BLaER1 (cell line): ENCODE measurements at regions not wholly inside any gene's neighbourhood (a gene's known extent, or its start where the extent isn't known, plus 50 kb on each side); places are given as distances from the start of the nearest gene placed in this dataset.
"Not testable (repeated sequence)": the region's sequence is repeated elsewhere in the genome, so short reads cannot be mapped to it uniquely, and the experiment has no call there.

Source experiments
- H3K27ac ChIP-seq: shearing (Covaris generic); formaldehyde crosslinking; 2 replicates; pipeline ENCODE4 v1.8.1; 2022
- H3K27me3 ChIP-seq: shearing (Covaris generic); formaldehyde crosslinking; 2 replicates; pipeline ENCODE4 v1.8.1; 2022
- H3K36me3 ChIP-seq: shearing (Covaris generic); formaldehyde crosslinking; 2 replicates; pipeline ENCODE4 v1.8.1; 2022
- H3K4me1 ChIP-seq: shearing (Covaris generic); formaldehyde crosslinking; 2 replicates; pipeline ENCODE4 v1.8.1; 2022
- H3K4me2 ChIP-seq: shearing (Covaris generic); formaldehyde crosslinking; 2 replicates; pipeline ENCODE4 v1.8.1; 2022
- H3K4me3 ChIP-seq: shearing (Covaris generic); formaldehyde crosslinking; 2 replicates; pipeline ENCODE4 v1.8.1; 2022
- H3K9ac ChIP-seq: shearing (Covaris generic); formaldehyde crosslinking; 2 replicates; pipeline ENCODE4 v1.8.1; 2022
- H3K9me3 ChIP-seq: shearing (Covaris generic); formaldehyde crosslinking; 2 replicates; pipeline ENCODE4 v1.8.1; 2022
- H4K20me1 ChIP-seq: shearing (Covaris generic); formaldehyde crosslinking; 2 replicates; pipeline ENCODE4 v1.8.1; 2022
- Cebpa-rat ChIP-seq: shearing (Covaris generic); IDR thresholded peaks from 2 replicates; pipeline ENCODE4 v1.8.1; 2022

GRCh38 chr2:126288362-126288761 lies 367.6 kb upstream of the GYPC start:
- no peak overlapping the region for H3K27ac ChIP-seq
- H3K4me3 ChIP-seq: no peak overlapping the region
- no peaks in the 10 kb centered on the region for H3K36me3 ChIP-seq
- H3K4me2 ChIP-seq: no peak overlapping the region
- H4K20me1 ChIP-seq: no peaks in the 10 kb centered on the region
- no peak for TF ChIP-seq Cebpa-rat
- H3K9ac ChIP-seq: no peak overlapping the region
- H3K4me1 ChIP-seq: no peaks in the 10 kb centered on the region
- no peaks in the 10 kb centered on the region for H3K9me3 ChIP-seq
- H3K27me3 ChIP-seq: no peaks in the 10 kb centered on the region

- H4K20me1 ChIP-seq, H3K27ac ChIP-seq, H3K9me3 ChIP-seq, H3K36me3 ChIP-seq, H3K4me2 ChIP-seq, H3K9ac ChIP-seq, H3K27me3 ChIP-seq, H3K4me1 ChIP-seq, H3K4me3 ChIP-seq: not testable (repeated sequence)
These were observed 362.0 kb upstream of the GYPC start for GRCh38 chr2:126293962-126294361.

GRCh38 chr2:126299469-126299976 lies 356.4 kb upstream of the GYPC start:
- no peaks in the 10 kb centered on the region for H3K4me1 ChIP-seq
- no peaks in the 10 kb centered on the region for H3K36me3 ChIP-seq
- no peaks in the 10 kb centered on the region for H3K27me3 ChIP-seq
- H3K9me3 ChIP-seq: no peaks in the 10 kb centered on the region
- no peak overlapping the region for H3K4me2 ChIP-seq
- no peak overlapping the region for H3K4me3 ChIP-seq
- no peaks in the 10 kb centered on the region for H4K20me1 ChIP-seq
- H3K9ac ChIP-seq: no peak overlapping the region
- no peak for TF ChIP-seq Cebpa-rat
- no peak overlapping the region for H3K27ac ChIP-seq

GRCh38 chr2:126300348-126300747 lies 355.6 kb upstream of the GYPC start:
- H3K9me3 ChIP-seq: no peaks in the 10 kb centered on the region
- no peak overlapping the region for H3K27ac ChIP-seq
- no peak for TF ChIP-seq Cebpa-rat
- H3K9ac ChIP-seq: no peak overlapping the region
- no peaks in the 10 kb centered on the region for H3K36me3 ChIP-seq
- H3K4me2 ChIP-seq: no peak overlapping the region
- H3K4me1 ChIP-seq: no peaks in the 10 kb centered on the region
- H3K4me3 ChIP-seq: no peak overlapping the region
- H3K27me3 ChIP-seq: no peaks in the 10 kb centered on the region
- no peaks in the 10 kb centered on the region for H4K20me1 ChIP-seq

GRCh38 chr2:126302043-126302442 lies 353.9 kb upstream of the GYPC start:
- H4K20me1 ChIP-seq: no peaks in the 10 kb centered on the region
- H3K27me3 ChIP-seq: no peaks in the 10 kb centered on the region
- no peak overlapping the region for H3K9ac ChIP-seq
- TF ChIP-seq Cebpa-rat: no peak
- no peak overlapping the region for H3K4me2 ChIP-seq
- no peak overlapping the region for H3K4me3 ChIP-seq
- H3K36me3 ChIP-seq: no peaks in the 10 kb centered on the region
- no peak overlapping the region for H3K27ac ChIP-seq
- H3K9me3 ChIP-seq: no peaks in the 10 kb centered on the region
- H3K4me1 ChIP-seq: no peaks in the 10 kb centered on the region

- Histone ChIP-seq H3K4me1 (no peaks in the 10 kb centered on the region), H3K9ac (no peak overlapping the region), H3K4me3 (no peak overlapping the region), H3K36me3 (no peaks in the 10 kb centered on the region), H3K27me3 (no peaks in the 10 kb centered on the region), H3K27ac (no peak overlapping the region), H4K20me1 (no peaks in the 10 kb centered on the region), H3K4me2 (no peak overlapping the region), H3K9me3 (no peaks in the 10 kb centered on the region)
- TF ChIP-seq Cebpa-rat: no peak
These were observed 352.8 kb upstream of the GYPC start for GRCh38 chr2:126303113-126303512.

- Histone ChIP-seq H3K27ac (no peak overlapping the region), H3K27me3 (no peaks in the 10 kb centered on the region), H4K20me1 (no peaks in the 10 kb centered on the region), H3K9ac (no peak overlapping the region), H3K4me3 (no peak overlapping the region), H3K36me3 (no peaks in the 10 kb centered on the region), H3K4me2 (no peak overlapping the region), H3K4me1 (no peaks in the 10 kb centered on the region), H3K9me3 (no peaks in the 10 kb centered on the region)
- TF ChIP-seq Cebpa-rat: no peak
These were observed 351.8 kb upstream of the GYPC start for GRCh38 chr2:126304154-126304553.

- Histone ChIP-seq H3K9ac (no peak overlapping the region), H3K36me3 (no peaks in the 10 kb centered on the region), H3K4me2 (no peak overlapping the region), H3K27ac (no peak overlapping the region), H3K4me1 (no peaks in the 10 kb centered on the region), H3K4me3 (no peak overlapping the region), H3K9me3 (no peaks in the 10 kb centered on the region), H4K20me1 (no peaks in the 10 kb centered on the region), H3K27me3 (no peaks in the 10 kb centered on the region)
- no peak for TF ChIP-seq Cebpa-rat
These were observed 349.4 kb upstream of the GYPC start for GRCh38 chr2:126306539-126306938.

GRCh38 chr2:126307740-126308139 lies 348.2 kb upstream of the GYPC start:
- Histone ChIP-seq H3K27ac (no peak overlapping the region), H3K4me2 (no peak overlapping the region), H3K4me1 (no peaks in the 10 kb centered on the region)

GRCh38 chr2:126309185-126309584 lies 346.8 kb upstream of the GYPC start:
- Histone ChIP-seq H3K27ac (no peak overlapping the region), H3K36me3 (no peaks in the 10 kb centered on the region), H3K4me2 (no peak overlapping the region), H3K27me3 (no peaks in the 10 kb centered on the region), H4K20me1 (no peaks in the 10 kb centered on the region), H3K4me1 (no peaks in the 10 kb centered on the region), H3K9me3 (no peaks in the 10 kb centered on the region), H3K4me3 (no peak overlapping the region), H3K9ac (no peak overlapping the region)
- no peak for TF ChIP-seq Cebpa-rat

More at GRCh38 chr2:126307740-126308139, 348.2 kb upstream of the GYPC start:
- H4K20me1 ChIP-seq: no peaks in the 10 kb centered on the region
- H3K36me3 ChIP-seq: no peaks in the 10 kb centered on the region
- H3K4me3 ChIP-seq: no peak overlapping the region
- no peaks in the 10 kb centered on the region for H3K27me3 ChIP-seq
- H3K9ac ChIP-seq: no peak overlapping the region
- no peak for TF ChIP-seq Cebpa-rat
- no peaks in the 10 kb centered on the region for H3K9me3 ChIP-seq

- H3K4me1 ChIP-seq: no peaks in the 10 kb centered on the region
- H3K9ac ChIP-seq: no peak overlapping the region
- no peak overlapping the region for H3K27ac ChIP-seq
- H3K36me3 ChIP-seq: no peaks in the 10 kb centered on the region
- H3K4me2 ChIP-seq: no peak overlapping the region
- H3K27me3 ChIP-seq: no peaks in the 10 kb centered on the region
- no peak overlapping the region for H3K4me3 ChIP-seq
- no peaks in the 10 kb centered on the region for H4K20me1 ChIP-seq
- no peak for TF ChIP-seq Cebpa-rat
- H3K9me3 ChIP-seq: no peaks in the 10 kb centered on the region
These were observed 343.4 kb upstream of the GYPC start for GRCh38 chr2:126312579-126312978.
